K562 (cell line): ENCODE measurements at regions not wholly inside any gene's neighbourhood (a gene's known extent, or its start where the extent isn't known, plus 50 kb on each side); places are given as distances from the start of the nearest gene placed in this dataset.

Experiments
- ATAC-seq: fragments of 200-7000 bp; cut with Tn5 transposase; 3 replicates; pipeline ENCODE4 v1.9.1; 2020; ENCODE audit warnings: moderate library complexity
- BruUV-seq: library from RNA; stranded (reverse); fragments of 400-500 nt; replicated peaks from 2 replicates; lab custom pipeline; 2021; lab: Mats Ljungman, UMichigan
- CTCF ChIA-PET: fragments of 300-600 bp; formaldehyde crosslinking; extraction: SDS; loops from one replicate; lab custom pipeline; 2021; ENCODE audit warnings: low intra/inter-chr PET ratio; lab: Yijun Ruan, JAX
- POLR2A ChIA-PET: fragments of 300-600, 350-650 bp; sonication (Branson Sonifier 250); formaldehyde crosslinking; extraction: SDS; loops from one replicate; lab custom pipeline; 2021; ENCODE audit warnings: antibody characterized with exemption, inconsistent platforms; lab: Yijun Ruan, JAX
- DNase-seq, 4 experiments: peaks; one replicate each; pipeline versions ENCODE4 v3.0.0 to v3.0.0-alpha.2; 2011 to 2018; ENCODE audit warnings: low spot score in 3 of 4, mixed read lengths in 3 of 4; ENCODE audit errors: extremely low read depth in 1 of 4
- FAIRE-seq: peaks from 2 replicates; lab custom pipeline; 2011; peaks lifted over from hg19 to GRCh38; lab: Jason Lieb, UNC
- H2AFZ ChIP-seq: 2 replicates; pipeline ENCODE4 v1.6.0; 2011; ENCODE audit warnings: low read depth, low read length, control low read depth, inconsistent platforms
- H3K27ac ChIP-seq: fragments of 200-600 bp; 3 replicates; pipeline ENCODE4 v1.8.0; 2011; ENCODE audit warnings: low read depth, mild to moderate bottlenecking, control low read depth, inconsistent platforms, low read length, moderate library complexity, mixed read lengths; ENCODE audit errors: extremely low read depth
- H3K27me3 ChIP-seq, 2 experiments: fragments of 300-600 bp in 1 of 2; 2 replicates in 1 of 2; 3 replicates in 1 of 2; pipeline versions ENCODE4 v1.6.0 to v1.8.0; 2011; ENCODE audit warnings: inconsistent platforms in 2 of 2, low read length in 2 of 2, mild to moderate bottlenecking in 1 of 2, mixed read lengths in 1 of 2, moderate library complexity in 1 of 2; ENCODE audit not compliant: control insufficient read depth in 2 of 2, insufficient read depth in 2 of 2
- H3K36me3 ChIP-seq: fragments of 300-600 bp; 3 replicates; pipeline ENCODE4 v1.8.0; 2011; ENCODE audit warnings: mild to moderate bottlenecking, low read length, inconsistent platforms; ENCODE audit not compliant: control insufficient read depth, insufficient read depth
- H3K4me1 ChIP-seq, 2 experiments: fragments of 200-600 bp in 1 of 2; replicated peaks in 1 of 2; 2 replicates in 1 of 2; 3 replicates in 1 of 2; pipeline versions ENCODE4 v1.5.1 to v1.8.0; 2011; ENCODE audit warnings: inconsistent platforms in 2 of 2, low read length in 2 of 2, mild to moderate bottlenecking in 1 of 2, mixed read lengths in 1 of 2, moderate library complexity in 1 of 2; ENCODE audit not compliant: control insufficient read depth in 2 of 2, insufficient read depth in 2 of 2
- H3K4me2 ChIP-seq: 2 replicates; pipeline ENCODE4 v1.6.1; 2011; ENCODE audit warnings: low read length, control low read depth, inconsistent platforms, mixed read lengths; ENCODE audit not compliant: insufficient read depth
- H3K4me3 ChIP-seq: fragments of 200-600 bp; sonication (generic), shearing (Covaris generic); 2 replicates; pipeline ENCODE4 v1.5.1; 2016; ENCODE audit warnings: control low read depth, inconsistent platforms
- H3K79me2 ChIP-seq: fragments of 200-600 bp; 3 replicates; pipeline ENCODE4 v1.8.0; 2011; ENCODE audit warnings: low read length, inconsistent platforms; ENCODE audit not compliant: control insufficient read depth, insufficient read depth
- H3K9ac ChIP-seq, 2 experiments: 2 replicates each; pipeline versions ENCODE4 v1.6.0 to v1.6.1; 2011; ENCODE audit warnings: low read depth in 2 of 2, low read length in 2 of 2, control low read depth in 1 of 2, inconsistent platforms in 1 of 2, mild to moderate bottlenecking in 1 of 2, mixed read lengths in 1 of 2; ENCODE audit not compliant: insufficient read depth in 1 of 2
- H3K9me1 ChIP-seq: one replicate; pipeline ENCODE4 v1.6.0; 2011; ENCODE audit warnings: inconsistent platforms, mild to moderate bottlenecking, low read length, moderate library complexity; ENCODE audit not compliant: control insufficient read depth, insufficient read depth
- H3K9me3 ChIP-seq: replicated peaks from 2 replicates; pipeline ENCODE4 v1.5.1; 2011; ENCODE audit warnings: low read depth, low read length, inconsistent platforms; ENCODE audit not compliant: control insufficient read depth, insufficient read depth
- H4K20me1 ChIP-seq: replicated peaks from 2 replicates; pipeline ENCODE4 v1.6.1; 2011; ENCODE audit warnings: low read length, inconsistent platforms, mixed read lengths; ENCODE audit not compliant: control insufficient read depth, insufficient read depth
- CLOCK ChIP-seq: fragments of 250-450 bp; sonication (Bioruptor Pico); IDR thresholded peaks from 2 replicates; pipeline ENCODE4 v1.4.0; 2020; ENCODE audit warnings: mild to moderate bottlenecking, moderate library complexity, borderline replicate concordance
- CTBP1 ChIP-seq: fragments of 450-650 bp; IDR thresholded peaks from 2 replicates; pipeline ENCODE4 v1.6.1; 2016; ENCODE audit warnings: borderline replicate concordance
- HDAC1 ChIP-seq, 2 experiments: fragments of 450-650 bp; IDR thresholded peaks; 2 replicates each; pipeline ENCODE4 v1.6.1; 2016 to 2017; ENCODE audit warnings: inconsistent platforms in 1 of 2, mild to moderate bottlenecking in 1 of 2, moderate library complexity in 1 of 2
- HNRNPUL1 ChIP-seq: fragments of 200-400 bp; formaldehyde crosslinking; IDR thresholded peaks from 2 replicates; pipeline ENCODE4 v1.6.1; 2017; ENCODE audit warnings: low read length
- KLF16 ChIP-seq: IDR thresholded peaks from 2 replicates; pipeline ENCODE4 v1.6.1; 2016; ENCODE audit warnings: antibody characterized with exemption
- MAFK ChIP-seq: IDR thresholded peaks from 2 replicates; pipeline ENCODE4 v1.6.1; 2011; ENCODE audit warnings: low read length, improper control_type of control experiment
- NR2C1 ChIP-seq, 2 experiments: fragments of 450-650 bp; IDR thresholded peaks; 2 replicates each; pipeline ENCODE4 v1.6.1; 2017; ENCODE audit warnings: mild to moderate bottlenecking in 2 of 2, antibody characterized with exemption in 1 of 2, inconsistent platforms in 1 of 2, missing compliant biosample characterization in 1 of 2, missing genetic modification characterization in 1 of 2
- NR2C2 ChIP-seq, 2 experiments: fragments of 200-800 bp in 1 of 2; sonication (Bioruptor generic) in 1 of 2; sonication (generic) in 1 of 2; formaldehyde crosslinking in 1 of 2; IDR thresholded peaks; 2 replicates each; pipeline versions ENCODE4 v1.6.1 to v1.8.0; 2016 to 2022; ENCODE audit warnings: mild to moderate bottlenecking in 1 of 2, missing compliant biosample characterization in 1 of 2, missing genetic modification characterization in 1 of 2, missing genetic modification reagents in 1 of 2
- PHTF2 ChIP-seq: fragments of 250-450 bp; sonication (Bioruptor Pico); IDR thresholded peaks from 2 replicates; pipeline ENCODE4 v1.5.0; 2021; ENCODE audit warnings: mild to moderate bottlenecking
- SRSF3 ChIP-seq: fragments of 200-400 bp; formaldehyde crosslinking; IDR thresholded peaks from 2 replicates; pipeline ENCODE4 v1.6.1; 2016; ENCODE audit warnings: mild to moderate bottlenecking, low read length, moderate library complexity; ENCODE audit not compliant: insufficient read depth
- ZFX ChIP-seq: sonication (generic); formaldehyde crosslinking; IDR thresholded peaks from 2 replicates; pipeline ENCODE4 v1.8.0; 2022; ENCODE audit warnings: mild to moderate bottlenecking, missing genetic modification reagents, moderate library complexity
- ZNF280B ChIP-seq: fragments of 250-450 bp; sonication (Bioruptor Pico); IDR thresholded peaks from 2 replicates; pipeline ENCODE4 v1.5.1; 2021; ENCODE audit warnings: mild to moderate bottlenecking
- WGBS: fragments of 100-300 bp; shearing (Covaris generic); methylation state at CpG from one replicate; pipeline ENCODE4 v1.1.6; 2016; ENCODE audit warnings: low coverage, mixed read lengths; ENCODE audit not compliant: insufficient coverage; ENCODE audit errors: missing lambda C conversion rate; 5-methylcytosine and 5-hydroxymethylcytosine counted together
- in situ Hi-C: fragments of 300-500 bp; cut with MboI; formaldehyde crosslinking; loops from 4 replicates; pipeline ENCODE4 v1.15.0; 2018; ENCODE audit warnings: inconsistent platforms, mixed read lengths
- intact Hi-C: fragments of 100-400 bp; cut with micrococcal nuclease; formaldehyde crosslinking; loops from 2 replicates; pipeline ENCODE4 v1.14.2; 2022
- TF ChIP-seq, protein P1 (sequence below), 2 experiments: fragments of 450-650 bp; conservative IDR thresholded peaks; 2 replicates each; pipeline ENCODE4 v1.6.1; 2017; ENCODE audit warnings: mild to moderate bottlenecking in 2 of 2, moderate library complexity in 2 of 2

GRCh38 chr3:195009616-195010015 lies 261.3 kb downstream of the XXYLT1 start:
- Histone ChIP-seq H3K4me2 (no peak overlapping the region), H3K27ac (no peak overlapping the region), H3K4me3 (no peak overlapping the region), H3K27me3 (peaks cover 32 to 70% of the 10 kb centered on the region in 2 experiments), H3K9me3 (no peaks in the 10 kb centered on the region), H3K9me1 (no peaks in the 10 kb centered on the region), H4K20me1 (no peaks in the 10 kb centered on the region), H3K4me1 (no peaks in the 10 kb centered on the region), H2AFZ (no peak overlapping the region), H3K36me3 (no peaks in the 10 kb centered on the region), H3K79me2 (no peaks in the 10 kb centered on the region), H3K9ac (no peak overlapping the region)
- ChIA-PET POLR2A (interaction anchor here (0.5 to 1.2 kb wide), 2 partner anchors 16 to 33 kb away, joined by 3 to 4 read pairs; no protein-coding TSS in a partner anchor), CTCF (no interaction called here)
- no TSS peak for BruUV-seq
- TF ChIP-seq HDAC1 (IDR thresholded peaks at IDR 0.05) (no peak), MAFK (no peak), NR2C2 (CRISPR knock-in tag; IDR thresholded peaks at IDR 0.05) (no peak), NR2C2 (tag; IDR thresholded peaks at IDR 0.05) (peak; percentile 17; the same call in 1 of the 2 replicates), CLOCK (CRISPR knock-in tag) (no peak), HNRNPUL1 (no peak), ZNF280B (CRISPR knock-in tag) (no peak), NR2C1 (IDR thresholded peaks at IDR 0.05) (0 out of 2 replicates have a peak, but pooled peaks have one; percentile 27), NR2C1 (tag; IDR thresholded peaks at IDR 0.05) (peak; percentile 39; the same call in 1 of the 2 replicates), ZFX (CRISPR knock-in tag) (no peak), KLF16 (no peak), PHTF2 (no peak), SRSF3 (no peak), CTBP1 (no peak)
- TF ChIP-seq, protein P1, sequence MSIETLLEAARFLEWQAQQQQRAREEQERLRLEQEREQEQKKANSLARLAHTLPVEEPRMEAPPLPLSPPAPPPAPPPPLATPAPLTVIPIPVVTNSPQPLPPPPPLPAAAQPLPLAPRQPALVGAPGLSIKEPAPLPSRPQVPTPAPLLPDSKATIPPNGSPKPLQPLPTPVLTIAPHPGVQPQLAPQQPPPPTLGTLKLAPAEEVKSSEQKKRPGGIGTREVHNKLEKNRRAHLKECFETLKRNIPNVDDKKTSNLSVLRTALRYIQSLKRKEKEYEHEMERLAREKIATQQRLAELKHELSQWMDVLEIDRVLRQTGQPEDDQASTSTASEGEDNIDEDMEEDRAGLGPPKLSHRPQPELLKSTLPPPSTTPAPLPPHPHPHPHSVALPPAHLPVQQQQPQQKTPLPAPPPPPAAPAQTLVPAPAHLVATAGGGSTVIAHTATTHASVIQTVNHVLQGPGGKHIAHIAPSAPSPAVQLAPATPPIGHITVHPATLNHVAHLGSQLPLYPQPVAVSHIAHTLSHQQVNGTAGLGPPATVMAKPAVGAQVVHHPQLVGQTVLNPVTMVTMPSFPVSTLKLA (conservative IDR thresholded peaks at IDR 0.05) = no peak
- intact Hi-C loops = no loop called here
- ATAC-seq = no peak
- no peak for DNase-seq
- no peak for FAIRE-seq
- 4% methylated on average over 9 of the region's 9 CpGs for WGBS
- in situ Hi-C loops = no loop called here
